ENCODE measurements at regions not wholly inside any gene's neighbourhood (a gene's known extent, or its start where the extent isn't known, plus 50 kb on each side); places are given as distances from the start of the nearest gene placed in this dataset.

- ATAC-seq (no peak), DNase-seq (ENCODE audit: low spot score) (no peak)
These were observed 110.2 kb downstream of the ELAPOR2 start for GRCh38 chr7:86949052-86949778.

GRCh38 chr7:86947929-86948328 is 111.5 kb downstream of the ELAPOR2 start:
- ATAC-seq (no peak), DNase-seq (ENCODE audit: low spot score) (no peak)

GRCh38 chr7:86943447-86943846 is 116.0 kb downstream of the ELAPOR2 start:
- no peak for DNase-seq (ENCODE audit: low spot score)
- no peak for ATAC-seq

GRCh38 chr7:86942995-86943394 is 116.5 kb downstream of the ELAPOR2 start:
- ATAC-seq (no peak), DNase-seq (ENCODE audit: low spot score) (no peak)

GRCh38 chr7:86942081-86942480 is 117.4 kb downstream of the ELAPOR2 start:
- DNase-seq (ENCODE audit: low spot score) (no peak), ATAC-seq (no peak)

GRCh38 chr7:86939197-86939814 is 120.1 kb downstream of the ELAPOR2 start:
- ATAC-seq (peak; percentile 92), DNase-seq (ENCODE audit: low spot score) (no peak)

- DNase-seq (ENCODE audit: low spot score) (no peak), ATAC-seq (no peak)
These were observed 122.0 kb downstream of the ELAPOR2 start for GRCh38 chr7:86937363-86937878.

GRCh38 chr7:86933295-86933845 is 126.1 kb downstream of the ELAPOR2 start:
- no peak for ATAC-seq

GRCh38 chr7:86932038-86932512 is 127.4 kb downstream of the ELAPOR2 start:
- DNase-seq (ENCODE audit: low spot score) (no peak), ATAC-seq (no peak)

More at GRCh38 chr7:86933295-86933845, 126.1 kb downstream of the ELAPOR2 start:
- DNase-seq (ENCODE audit: low spot score), result no peak

- no peak for DNase-seq (ENCODE audit: low spot score)
- ATAC-seq, result no peak
These were observed 128.0 kb downstream of the ELAPOR2 start for GRCh38 chr7:86931439-86931838.

GRCh38 chr7:86930554-86931307 is 128.7 kb downstream of the ELAPOR2 start:
- no peak for DNase-seq (ENCODE audit: low spot score)
- no peak for ATAC-seq

- DNase-seq (ENCODE audit: low spot score) (no peak), ATAC-seq (no peak)
These were observed 130.0 kb downstream of the ELAPOR2 start for GRCh38 chr7:86929293-86930109.

GRCh38 chr7:86928308-86928707 is 131.1 kb downstream of the ELAPOR2 start:
- no peak for ATAC-seq

GRCh38 chr7:86926732-86927131 is 132.7 kb downstream of the ELAPOR2 start:
- peak; percentile 91 for ATAC-seq
- no peak for DNase-seq (ENCODE audit: low spot score)

More at GRCh38 chr7:86928308-86928707, 131.1 kb downstream of the ELAPOR2 start:
- no peak for DNase-seq (ENCODE audit: low spot score)

- ATAC-seq, result no peak
- DNase-seq (ENCODE audit: low spot score), result no peak
These were observed 134.2 kb downstream of the ELAPOR2 start for GRCh38 chr7:86925221-86925620.

GRCh38 chr7:86923527-86923926 is 135.9 kb downstream of the ELAPOR2 start:
- ATAC-seq (no peak), DNase-seq (ENCODE audit: low spot score) (no peak)

GRCh38 chr7:86920154-86920553 is 139.3 kb downstream of the ELAPOR2 start:
- ATAC-seq, result no peak
- DNase-seq (ENCODE audit: low spot score), result no peak

GRCh38 chr7:86918245-86918644 is 141.2 kb downstream of the ELAPOR2 start:
- DNase-seq (ENCODE audit: low spot score) (no peak), ATAC-seq (no peak)

- no peak for DNase-seq (ENCODE audit: low spot score)
- ATAC-seq, result no peak
These were observed 143.1 kb downstream of the ELAPOR2 start for GRCh38 chr7:86916277-86916825.

GRCh38 chr7:86914551-86914950 is 144.9 kb downstream of the ELAPOR2 start:
- DNase-seq (ENCODE audit: low spot score) (no peak), ATAC-seq (no peak)
